GM13977 (cell line): ENCODE measurements at regions not wholly inside any gene's neighbourhood (a gene's known extent, or its start where the extent isn't known, plus 50 kb on each side); places are given as distances from the start of the nearest gene placed in this dataset.

Experiments
- DNase-seq: peaks from one replicate; pipeline ENCODE4 v3.0.0; 2012; ENCODE audit warnings: low spot score
- in situ Hi-C: fragments of 300-500 bp; cut with MboI; formaldehyde crosslinking; loops from one replicate; pipeline ENCODE4 v1.12.0; 2022; ENCODE audit warnings: low sequenced_read_pairs, low pct_unique_long_range_greater_than_20kb, mixed read lengths, inconsistent platforms; ENCODE audit not compliant: unreplicated experiment
- TF ChIP-seq, protein P1 (sequence below): IDR thresholded peaks from 2 replicates; pipeline ENCODE4 v1.5.1; 2012; ENCODE audit warnings: mild to moderate bottlenecking, control low read depth; ENCODE audit not compliant: insufficient read depth; ENCODE audit errors: extremely low read depth, missing control alignments

- in situ Hi-C loops = no loop called here
- no peak for DNase-seq
- TF ChIP-seq, protein P1, sequence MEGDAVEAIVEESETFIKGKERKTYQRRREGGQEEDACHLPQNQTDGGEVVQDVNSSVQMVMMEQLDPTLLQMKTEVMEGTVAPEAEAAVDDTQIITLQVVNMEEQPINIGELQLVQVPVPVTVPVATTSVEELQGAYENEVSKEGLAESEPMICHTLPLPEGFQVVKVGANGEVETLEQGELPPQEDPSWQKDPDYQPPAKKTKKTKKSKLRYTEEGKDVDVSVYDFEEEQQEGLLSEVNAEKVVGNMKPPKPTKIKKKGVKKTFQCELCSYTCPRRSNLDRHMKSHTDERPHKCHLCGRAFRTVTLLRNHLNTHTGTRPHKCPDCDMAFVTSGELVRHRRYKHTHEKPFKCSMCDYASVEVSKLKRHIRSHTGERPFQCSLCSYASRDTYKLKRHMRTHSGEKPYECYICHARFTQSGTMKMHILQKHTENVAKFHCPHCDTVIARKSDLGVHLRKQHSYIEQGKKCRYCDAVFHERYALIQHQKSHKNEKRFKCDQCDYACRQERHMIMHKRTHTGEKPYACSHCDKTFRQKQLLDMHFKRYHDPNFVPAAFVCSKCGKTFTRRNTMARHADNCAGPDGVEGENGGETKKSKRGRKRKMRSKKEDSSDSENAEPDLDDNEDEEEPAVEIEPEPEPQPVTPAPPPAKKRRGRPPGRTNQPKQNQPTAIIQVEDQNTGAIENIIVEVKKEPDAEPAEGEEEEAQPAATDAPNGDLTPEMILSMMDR = no peak
These were observed 419.1 kb upstream of the RBFOX1 start for GRCh38 chr16:6913566-6913965.

DNA sequence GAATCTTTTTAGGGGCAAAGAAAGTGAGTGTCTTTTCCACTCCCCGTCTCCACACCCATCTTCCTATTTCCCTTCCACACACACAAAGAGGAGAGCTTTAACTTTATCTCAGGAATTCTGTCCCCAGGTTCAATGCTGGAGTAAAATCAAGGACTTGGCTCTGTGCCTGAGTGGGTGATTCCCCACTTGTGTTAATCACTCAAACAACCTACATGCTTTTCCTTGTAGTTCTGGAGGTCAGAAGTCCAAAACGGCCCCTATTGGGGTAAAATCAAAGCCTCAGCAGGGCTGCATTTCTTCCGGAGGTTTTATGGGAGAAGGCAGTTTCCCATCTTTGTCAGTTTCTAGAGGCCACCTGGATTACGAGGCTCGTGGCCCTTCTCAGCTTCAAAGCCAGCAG, 422.3 kb upstream of the RBFOX1 start:
- in situ Hi-C loops = no loop called here
- TF ChIP-seq, protein P1 = no peak
- DNase-seq = no peak

DNA sequence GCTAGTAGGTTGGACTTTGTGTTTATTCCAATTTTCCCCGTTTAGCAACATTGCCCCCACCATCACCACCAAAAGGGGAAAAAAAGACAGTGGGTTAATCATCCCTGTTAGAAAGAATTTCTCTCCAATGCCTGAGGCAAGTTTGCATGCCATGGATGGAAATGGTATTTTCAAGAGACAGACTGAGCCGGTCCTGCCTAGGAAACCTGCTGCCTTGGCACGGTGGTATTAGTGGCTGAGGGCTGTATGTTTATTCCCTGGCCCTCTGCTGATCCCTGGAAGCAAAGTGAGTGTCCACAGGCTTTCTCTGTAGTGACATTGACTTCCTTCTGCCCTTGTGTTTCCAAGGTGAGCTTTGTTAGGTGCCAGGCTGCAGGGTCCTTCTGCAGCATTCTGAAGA, 427.0 kb upstream of the RBFOX1 start:
- no peak for DNase-seq
- TF ChIP-seq, protein P1 = no peak
- in situ Hi-C loops = no loop called here

- TF ChIP-seq, protein P1 = no peak
- no peak for DNase-seq
- in situ Hi-C loops = no loop called here
These were observed 429.0 kb upstream of the RBFOX1 start for GRCh38 chr16:6903671-6904070.

DNA sequence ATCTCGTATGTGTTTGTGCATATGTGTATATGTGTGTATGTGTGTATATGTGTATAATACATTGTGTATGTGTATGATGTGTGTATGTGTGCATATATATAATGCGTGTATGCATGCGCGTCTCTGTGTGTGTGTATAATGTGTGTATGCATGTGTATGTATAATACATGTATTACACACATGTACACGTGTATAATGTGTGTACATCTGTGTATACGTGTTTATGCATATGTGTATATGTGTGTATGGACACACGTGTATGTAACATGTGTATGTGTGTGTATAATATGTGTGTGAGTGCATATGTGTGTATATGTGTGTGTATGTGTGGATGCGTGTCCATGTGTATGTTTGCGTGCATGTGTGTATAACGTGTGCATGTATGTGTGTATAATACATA, 433.7 kb upstream of the RBFOX1 start:
- TF ChIP-seq, protein P1 = no peak
- in situ Hi-C loops = no loop called here

GRCh38 chr16:6897876-6898485, 434.7 kb upstream of the RBFOX1 start:
- TF ChIP-seq, protein P1 = no peak
- no peak for DNase-seq
- in situ Hi-C loops = no loop called here

More for the DNA sequence above, 433.7 kb upstream of the RBFOX1 start:
- no peak for DNase-seq

DNA sequence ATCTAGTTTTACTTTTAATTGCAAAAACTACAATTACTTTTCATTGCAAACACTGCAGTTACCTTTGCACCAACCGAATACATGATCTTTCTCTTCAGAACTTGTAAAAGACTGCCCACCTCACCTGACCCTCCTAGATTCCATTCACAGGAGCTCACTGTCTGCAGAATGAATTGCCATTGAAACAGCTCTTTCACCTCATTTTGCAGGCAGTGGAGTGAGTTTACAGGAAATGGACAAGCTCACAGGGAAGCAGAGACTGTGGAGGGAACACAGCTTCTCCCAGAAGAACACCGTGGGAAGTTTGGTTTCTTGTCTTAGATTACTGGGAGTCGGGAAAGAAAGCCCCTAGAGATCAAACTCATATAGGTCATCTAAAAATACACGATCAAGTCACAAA, 439.7 kb upstream of the RBFOX1 start:
- in situ Hi-C loops = no loop called here
- DNase-seq = no peak
- TF ChIP-seq, protein P1 = no peak
